ENCODE measurements at regions not wholly inside any gene's neighbourhood (a gene's known extent, or its start where the extent isn't known, plus 50 kb on each side); places are given as distances from the start of the nearest gene placed in this dataset.

DNA sequence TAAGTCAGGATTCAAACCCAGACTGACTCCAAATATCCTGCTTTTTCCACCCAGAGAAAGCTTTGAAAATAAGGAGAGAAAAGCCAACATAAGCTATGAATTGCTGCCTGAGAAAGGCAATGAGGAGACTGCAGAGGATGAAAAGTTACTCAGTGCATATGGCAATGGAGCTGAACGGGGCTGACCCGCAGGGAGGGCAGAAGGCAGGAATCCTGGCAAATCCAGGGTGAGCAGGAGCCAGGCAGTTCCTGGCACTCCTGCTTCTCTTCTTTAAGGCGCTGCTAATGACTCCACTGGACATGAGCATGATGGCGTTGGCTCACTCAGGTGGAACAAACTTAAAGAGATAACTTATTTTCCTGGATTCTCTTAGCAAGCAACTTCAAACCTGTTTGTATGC, 95.2 kb upstream of the TMCC3 start:
- TF ChIP-seq CTCF (IDR thresholded peaks at IDR 0.05 in 4 of 5, conservative IDR thresholded peaks at IDR 0.05 in 1 of 5) (no peak), POLR2A (IDR thresholded peaks at IDR 0.05) (no peak)

Measured in gastrocnemius medialis (tissue), 4 donors.